ENCODE measurements at regions not wholly inside any gene's neighbourhood (a gene's known extent, or its start where the extent isn't known, plus 50 kb on each side); places are given as distances from the start of the nearest gene placed in this dataset.

DNA sequence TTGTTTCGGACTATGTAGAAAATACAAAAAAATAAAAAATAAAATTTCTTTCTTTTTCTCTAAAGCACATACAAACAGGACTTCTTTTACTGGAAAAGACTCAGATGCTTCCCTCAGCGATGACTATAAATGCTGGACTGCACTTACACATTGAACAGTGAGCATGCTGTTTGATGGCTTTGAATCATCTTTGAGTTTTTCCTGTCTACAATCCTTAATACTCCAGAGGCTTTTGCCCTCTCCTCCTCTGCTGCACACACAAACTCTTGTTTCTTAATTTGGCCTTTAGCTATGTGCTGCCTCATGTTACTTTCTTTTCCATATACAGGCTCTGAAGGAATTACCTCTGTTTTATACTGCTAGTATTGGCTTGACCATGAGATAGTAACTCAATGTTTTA lies 575.1 kb downstream of the EPHA3 start (continued):
- TF ChIP-seq, protein P1, sequence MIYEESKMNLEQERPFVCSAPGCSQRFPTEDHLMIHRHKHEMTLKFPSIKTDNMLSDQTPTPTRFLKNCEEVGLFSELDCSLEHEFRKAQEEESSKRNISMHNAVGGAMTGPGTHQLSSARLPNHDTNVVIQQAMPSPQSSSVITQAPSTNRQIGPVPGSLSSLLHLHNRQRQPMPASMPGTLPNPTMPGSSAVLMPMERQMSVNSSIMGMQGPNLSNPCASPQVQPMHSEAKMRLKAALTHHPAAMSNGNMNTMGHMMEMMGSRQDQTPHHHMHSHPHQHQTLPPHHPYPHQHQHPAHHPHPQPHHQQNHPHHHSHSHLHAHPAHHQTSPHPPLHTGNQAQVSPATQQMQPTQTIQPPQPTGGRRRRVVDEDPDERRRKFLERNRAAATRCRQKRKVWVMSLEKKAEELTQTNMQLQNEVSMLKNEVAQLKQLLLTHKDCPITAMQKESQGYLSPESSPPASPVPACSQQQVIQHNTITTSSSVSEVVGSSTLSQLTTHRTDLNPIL (CRISPR knock-in tag; IDR thresholded peaks at IDR 0.05; ENCODE audit: low read depth), result no peak
- TF ChIP-seq CSDC2 (CRISPR knock-in tag; IDR thresholded peaks at IDR 0.05), result no peak
- no peak for TF ChIP-seq ARNTL (CRISPR knock-in tag; IDR thresholded peaks at IDR 0.05; ENCODE audit: borderline replicate concordance, low read depth)
- TF ChIP-seq OSR1 (CRISPR knock-in tag; IDR thresholded peaks at IDR 0.05), result no peak
- TF ChIP-seq RARB (CRISPR knock-in tag; IDR thresholded peaks at IDR 0.05), result no peak
- no peak for TF ChIP-seq ZNF565 (CRISPR knock-in tag; conservative IDR thresholded peaks at IDR 0.05; ENCODE audit: low read depth)

DNA sequence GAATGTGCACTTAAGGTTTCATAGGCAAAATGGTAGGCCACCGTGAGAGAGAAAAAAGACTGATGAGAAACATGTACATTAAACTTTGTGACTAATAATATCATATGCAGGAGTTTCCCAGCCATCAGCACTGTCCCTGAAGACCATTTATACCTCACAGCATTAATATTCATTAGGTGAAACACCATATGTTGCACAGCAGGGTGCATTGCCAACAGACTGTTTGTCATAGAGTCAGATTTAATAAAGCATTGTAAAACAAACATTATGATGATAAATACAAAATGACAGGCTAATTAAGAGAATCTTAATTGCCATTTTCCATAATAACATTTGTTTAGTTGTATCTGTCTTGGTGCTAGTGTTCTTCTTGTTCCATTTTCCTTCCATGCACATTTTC lies 578.3 kb downstream of the EPHA3 start:
- TF ChIP-seq RARB (CRISPR knock-in tag; IDR thresholded peaks at IDR 0.05) (no peak), OSR1 (CRISPR knock-in tag; IDR thresholded peaks at IDR 0.05) (no peak), GLIS3 (CRISPR knock-in tag; IDR thresholded peaks at IDR 0.05) (no peak), CSDC2 (CRISPR knock-in tag; IDR thresholded peaks at IDR 0.05) (no peak), ZFP3 (CRISPR knock-in tag; IDR thresholded peaks at IDR 0.05) (no peak), ARNTL (CRISPR knock-in tag; IDR thresholded peaks at IDR 0.05; ENCODE audit: borderline replicate concordance, low read depth) (no peak), ZC3H10 (CRISPR knock-in tag; IDR thresholded peaks at IDR 0.05) (no peak), BACH2 (CRISPR knock-in tag; IDR thresholded peaks at IDR 0.05; ENCODE audit: borderline replicate concordance) (no peak), PPARA (CRISPR knock-in tag; IDR thresholded peaks at IDR 0.05; ENCODE audit: borderline replicate concordance) (no peak), ISL1 (CRISPR knock-in tag; IDR thresholded peaks at IDR 0.05) (no peak), ZFP30 (CRISPR knock-in tag; IDR thresholded peaks at IDR 0.05) (no peak), ESRRG (CRISPR knock-in tag; IDR thresholded peaks at IDR 0.05) (no peak)
- TF ChIP-seq, protein P2, sequence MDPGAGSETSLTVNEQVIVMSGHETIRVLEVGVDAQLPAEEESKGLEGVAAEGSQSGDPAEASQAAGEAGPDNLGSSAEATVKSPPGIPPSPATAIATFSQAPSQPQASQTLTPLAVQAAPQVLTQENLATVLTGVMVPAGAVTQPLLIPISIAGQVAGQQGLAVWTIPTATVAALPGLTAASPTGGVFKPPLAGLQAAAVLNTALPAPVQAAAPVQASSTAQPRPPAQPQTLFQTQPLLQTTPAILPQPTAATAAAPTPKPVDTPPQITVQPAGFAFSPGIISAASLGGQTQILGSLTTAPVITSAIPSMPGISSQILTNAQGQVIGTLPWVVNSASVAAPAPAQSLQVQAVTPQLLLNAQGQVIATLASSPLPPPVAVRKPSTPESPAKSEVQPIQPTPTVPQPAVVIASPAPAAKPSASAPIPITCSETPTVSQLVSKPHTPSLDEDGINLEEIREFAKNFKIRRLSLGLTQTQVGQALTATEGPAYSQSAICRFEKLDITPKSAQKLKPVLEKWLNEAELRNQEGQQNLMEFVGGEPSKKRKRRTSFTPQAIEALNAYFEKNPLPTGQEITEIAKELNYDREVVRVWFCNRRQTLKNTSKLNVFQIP (CRISPR knock-in tag; IDR thresholded peaks at IDR 0.05; ENCODE audit: borderline replicate concordance, low read depth), result no peak
- TF ChIP-seq, protein P3, sequence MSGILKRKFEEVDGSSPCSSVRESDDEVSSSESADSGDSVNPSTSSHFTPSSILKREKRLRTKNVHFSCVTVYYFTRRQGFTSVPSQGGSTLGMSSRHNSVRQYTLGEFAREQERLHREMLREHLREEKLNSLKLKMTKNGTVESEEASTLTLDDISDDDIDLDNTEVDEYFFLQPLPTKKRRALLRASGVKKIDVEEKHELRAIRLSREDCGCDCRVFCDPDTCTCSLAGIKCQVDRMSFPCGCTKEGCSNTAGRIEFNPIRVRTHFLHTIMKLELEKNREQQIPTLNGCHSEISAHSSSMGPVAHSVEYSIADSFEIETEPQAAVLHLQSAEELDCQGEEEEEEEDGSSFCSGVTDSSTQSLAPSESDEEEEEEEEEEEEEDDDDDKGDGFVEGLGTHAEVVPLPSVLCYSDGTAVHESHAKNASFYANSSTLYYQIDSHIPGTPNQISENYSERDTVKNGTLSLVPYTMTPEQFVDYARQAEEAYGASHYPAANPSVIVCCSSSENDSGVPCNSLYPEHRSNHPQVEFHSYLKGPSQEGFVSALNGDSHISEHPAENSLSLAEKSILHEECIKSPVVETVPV (CRISPR knock-in tag; IDR thresholded peaks at IDR 0.05), result no peak
- TF ChIP-seq, protein P4, sequence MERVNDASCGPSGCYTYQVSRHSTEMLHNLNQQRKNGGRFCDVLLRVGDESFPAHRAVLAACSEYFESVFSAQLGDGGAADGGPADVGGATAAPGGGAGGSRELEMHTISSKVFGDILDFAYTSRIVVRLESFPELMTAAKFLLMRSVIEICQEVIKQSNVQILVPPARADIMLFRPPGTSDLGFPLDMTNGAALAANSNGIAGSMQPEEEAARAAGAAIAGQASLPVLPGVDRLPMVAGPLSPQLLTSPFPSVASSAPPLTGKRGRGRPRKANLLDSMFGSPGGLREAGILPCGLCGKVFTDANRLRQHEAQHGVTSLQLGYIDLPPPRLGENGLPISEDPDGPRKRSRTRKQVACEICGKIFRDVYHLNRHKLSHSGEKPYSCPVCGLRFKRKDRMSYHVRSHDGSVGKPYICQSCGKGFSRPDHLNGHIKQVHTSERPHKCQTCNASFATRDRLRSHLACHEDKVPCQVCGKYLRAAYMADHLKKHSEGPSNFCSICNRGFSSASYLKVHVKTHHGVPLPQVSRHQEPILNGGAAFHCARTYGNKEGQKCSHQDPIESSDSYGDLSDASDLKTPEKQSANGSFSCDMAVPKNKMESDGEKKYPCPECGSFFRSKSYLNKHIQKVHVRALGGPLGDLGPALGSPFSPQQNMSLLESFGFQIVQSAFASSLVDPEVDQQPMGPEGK (CRISPR knock-in tag; IDR thresholded peaks at IDR 0.05; ENCODE audit: borderline replicate concordance), result no peak
- no peak for ATAC-seq

DNA sequence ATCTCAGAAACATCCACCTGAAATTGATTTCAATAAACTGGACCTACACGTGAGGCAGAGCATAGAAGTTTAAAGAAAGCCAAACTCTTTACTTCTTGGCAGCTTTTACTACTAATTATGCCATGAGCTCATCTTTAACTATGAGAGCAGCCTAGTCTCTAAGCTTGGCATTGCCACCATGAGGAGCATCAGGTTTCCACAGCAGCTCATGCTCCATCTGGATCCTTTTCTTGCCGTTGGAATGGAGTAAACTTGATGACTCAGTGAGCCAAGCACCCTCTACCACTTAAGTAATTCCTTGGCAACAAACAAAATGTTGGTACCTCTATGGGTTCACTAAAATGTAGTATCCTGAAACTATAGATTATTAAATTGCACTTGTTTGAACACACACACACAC lies 583.2 kb downstream of the EPHA3 start:
- TF ChIP-seq ZC3H10 (CRISPR knock-in tag; IDR thresholded peaks at IDR 0.05) (no peak), RARB (CRISPR knock-in tag; IDR thresholded peaks at IDR 0.05) (no peak), ARNTL (CRISPR knock-in tag; IDR thresholded peaks at IDR 0.05; ENCODE audit: borderline replicate concordance, low read depth) (no peak), TOX (CRISPR knock-in tag; IDR thresholded peaks at IDR 0.05; ENCODE audit: borderline replicate concordance) (no peak), PPARA (CRISPR knock-in tag; IDR thresholded peaks at IDR 0.05; ENCODE audit: borderline replicate concordance) (no peak), CSDC2 (CRISPR knock-in tag; IDR thresholded peaks at IDR 0.05) (no peak), OSR1 (CRISPR knock-in tag; IDR thresholded peaks at IDR 0.05) (no peak), TCF4 (CRISPR knock-in tag; IDR thresholded peaks at IDR 0.05; ENCODE audit: borderline replicate concordance) (no peak), SNAI2 (CRISPR knock-in tag; IDR thresholded peaks at IDR 0.05) (no peak)
- ATAC-seq, result no peak

DNA sequence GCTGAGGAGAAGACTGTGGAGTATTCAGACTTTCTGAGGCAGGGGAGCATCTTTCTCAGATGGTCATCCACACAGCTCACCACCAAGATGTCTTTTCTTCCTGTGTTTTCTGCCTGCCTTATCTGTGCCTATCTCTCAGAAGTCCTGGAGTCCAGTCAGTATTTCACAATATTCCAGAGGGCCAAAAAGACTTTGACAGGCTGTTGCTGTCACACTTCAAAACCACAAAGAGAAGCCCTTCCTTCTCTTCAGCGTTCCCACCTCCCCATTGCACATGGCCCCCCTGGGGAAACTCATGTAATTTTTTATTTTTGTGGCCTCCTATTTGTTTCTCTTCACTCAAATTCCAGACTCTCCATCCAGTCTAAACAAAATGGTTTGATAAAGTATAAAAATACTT lies 585.2 kb downstream of the EPHA3 start:
- no peak for TF ChIP-seq ZNF70 (CRISPR knock-in tag; IDR thresholded peaks at IDR 0.05)
- no peak for TF ChIP-seq GLIS3 (CRISPR knock-in tag; IDR thresholded peaks at IDR 0.05)
- TF ChIP-seq OSR1 (CRISPR knock-in tag; IDR thresholded peaks at IDR 0.05), result no peak
- no peak for TF ChIP-seq CSDC2 (CRISPR knock-in tag; IDR thresholded peaks at IDR 0.05)
- TF ChIP-seq ZC3H10 (CRISPR knock-in tag; IDR thresholded peaks at IDR 0.05), result no peak
- no peak for TF ChIP-seq PPARA (CRISPR knock-in tag; IDR thresholded peaks at IDR 0.05; ENCODE audit: borderline replicate concordance)
- no peak for TF ChIP-seq ZNF8 (CRISPR knock-in tag; IDR thresholded peaks at IDR 0.05)
- no peak for TF ChIP-seq SNAI2 (CRISPR knock-in tag; IDR thresholded peaks at IDR 0.05)
- TF ChIP-seq ARNTL (CRISPR knock-in tag; IDR thresholded peaks at IDR 0.05; ENCODE audit: borderline replicate concordance, low read depth), result no peak
- TF ChIP-seq, protein P1 (CRISPR knock-in tag; IDR thresholded peaks at IDR 0.05; ENCODE audit: low read depth), result no peak
- no peak for ATAC-seq

All from SK-N-SH treated with all-trans-retinoic acid at 6 μM for 48 hours (cell line).